Neural progenitor cell (in vitro differentiated cells): ENCODE measurements at regions not wholly inside any gene's neighbourhood (a gene's known extent, or its start where the extent isn't known, plus 50 kb on each side); places are given as distances from the start of the nearest gene placed in this dataset.

Source experiments
- CTCF ChIP-seq: fragments of 200-600 bp; sonication (generic); IDR thresholded peaks from 2 replicates; pipeline ENCODE4 v1.5.1; 2017; ENCODE audit warnings: antibody characterized with exemption, mild to moderate bottlenecking
- EZH2 ChIP-seq: fragments of 200-600 bp; sonication (generic); IDR thresholded peaks from 2 replicates; pipeline ENCODE4 v1.6.1; 2017; ENCODE audit warnings: antibody characterized with exemption, mild to moderate bottlenecking, moderate library complexity

GRCh38 chr6:44631968-44632367, 244.5 kb downstream of the CDC5L start:
- TF ChIP-seq CTCF (no peak), EZH2 (no peak)
